ENCODE measurements at regions not wholly inside any gene's neighbourhood (a gene's known extent, or its start where the extent isn't known, plus 50 kb on each side); places are given as distances from the start of the nearest gene placed in this dataset.

GRCh38 chr20:58054082-58054779, 174.2 kb downstream of the ANKRD60 start:
- Histone ChIP-seq H3K27ac (ENCODE audit: low read depth, low read length) (no peak overlapping the region), H3K4me3 (ENCODE audit: low read depth, low read length) (no peak overlapping the region), H3K27me3 (ENCODE audit: control insufficient read depth, insufficient read depth, low read length) (no peaks in the 10 kb centered on the region), H3K9me3 (ENCODE audit: control insufficient read depth, insufficient read depth, low read length) (no peaks in the 10 kb centered on the region)
- TF ChIP-seq CTCF (IDR thresholded peaks at IDR 0.05; ENCODE audit: low read depth, low read length) = no peak
- ChIA-PET POLR2A (no interaction called here), CTCF (no interaction called here)
- no peak for DNase-seq (ENCODE audit: low read depth, low spot score)

DNA sequence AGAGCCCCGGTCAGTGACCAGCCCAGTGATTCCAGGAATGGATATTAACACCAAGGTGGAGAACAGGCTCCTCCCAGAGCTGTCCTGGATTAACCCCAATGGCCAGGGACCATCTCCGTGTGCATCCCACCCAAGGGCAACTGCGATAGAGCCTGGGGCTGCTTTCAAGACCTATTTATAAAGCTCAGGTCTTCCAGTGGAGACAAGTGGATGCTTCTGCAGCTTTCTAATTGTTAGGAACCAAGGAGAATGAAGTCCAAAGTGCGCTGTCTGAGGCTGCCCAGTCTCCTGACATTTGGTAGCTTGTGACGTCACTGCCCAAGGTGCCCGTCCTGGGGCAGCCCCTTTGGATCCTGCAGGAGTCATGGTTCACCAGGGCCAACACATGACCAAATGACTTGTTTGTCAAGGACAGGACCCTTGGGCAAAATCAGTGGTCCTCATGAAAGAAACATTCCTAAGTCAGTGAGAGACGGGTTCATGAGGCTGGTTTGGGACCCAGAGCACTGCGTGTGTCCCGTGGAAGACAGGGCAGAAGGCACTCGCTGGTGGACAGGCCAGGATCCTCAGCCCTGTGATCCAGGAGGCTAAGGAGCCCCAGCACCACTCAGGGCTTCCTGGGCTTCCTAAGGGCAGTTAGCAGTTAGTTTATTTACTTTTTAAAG, 174.9 kb downstream of the ANKRD60 start:
- no peaks in the 10 kb centered on the region for H3K9me3 ChIP-seq (ENCODE audit: control insufficient read depth, insufficient read depth, low read length)
- H3K27ac ChIP-seq (ENCODE audit: low read depth, low read length) = no peak overlapping the region
- no peaks in the 10 kb centered on the region for H3K27me3 ChIP-seq (ENCODE audit: control insufficient read depth, insufficient read depth, low read length)
- H3K4me3 ChIP-seq (ENCODE audit: low read depth, low read length) = no peak overlapping the region
- no peak for DNase-seq (ENCODE audit: low read depth, low spot score)
- no peak for TF ChIP-seq CTCF (IDR thresholded peaks at IDR 0.05; ENCODE audit: low read depth, low read length)
- CTCF ChIA-PET = no interaction called here
- POLR2A ChIA-PET = no interaction called here

GRCh38 chr20:58051367-58051766, 177.1 kb downstream of the ANKRD60 start:
- DNase-seq (ENCODE audit: low read depth, low spot score) = no peak
- H3K9me3 ChIP-seq (ENCODE audit: control insufficient read depth, insufficient read depth, low read length) = no peaks in the 10 kb centered on the region
- ChIA-PET CTCF (no interaction called here), POLR2A (no interaction called here)
- no peak overlapping the region for H3K27ac ChIP-seq (ENCODE audit: low read depth, low read length)
- no peak overlapping the region for H3K4me3 ChIP-seq (ENCODE audit: low read depth, low read length)
- no peak for TF ChIP-seq CTCF (IDR thresholded peaks at IDR 0.05; ENCODE audit: low read depth, low read length)
- no peaks in the 10 kb centered on the region for H3K27me3 ChIP-seq (ENCODE audit: control insufficient read depth, insufficient read depth, low read length)

DNA sequence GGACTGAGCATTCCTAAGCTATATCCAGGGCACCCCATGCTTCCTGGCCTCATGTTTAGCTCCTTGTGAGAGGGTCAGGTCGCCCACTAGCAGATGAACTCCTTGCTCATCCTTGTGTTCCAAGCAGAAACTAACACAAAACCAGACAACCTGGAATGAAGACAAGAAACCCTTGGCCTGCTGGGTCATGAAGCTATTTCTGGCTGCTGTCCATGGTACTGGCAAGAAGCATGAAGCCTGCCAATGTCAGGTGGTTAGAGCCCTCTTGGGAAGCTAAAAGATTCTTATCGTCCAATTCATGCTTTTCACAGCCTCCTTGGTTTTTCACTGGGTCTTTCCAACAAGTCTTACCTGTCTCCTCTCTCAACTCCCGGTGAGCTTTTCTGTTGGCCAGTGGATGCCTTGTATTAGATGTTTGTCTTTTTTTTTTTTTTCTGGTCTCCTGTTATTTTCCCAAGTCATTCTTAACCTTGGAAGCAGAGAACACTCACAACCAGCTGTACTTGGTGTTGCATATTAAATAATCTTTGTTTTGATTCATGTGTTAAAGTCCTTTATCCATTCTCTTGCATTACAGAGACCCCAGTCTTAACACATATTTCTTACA, 180.3 kb downstream of the ANKRD60 start:
- H3K27ac ChIP-seq (ENCODE audit: low read depth, low read length) = no peak overlapping the region
- DNase-seq (ENCODE audit: low read depth, low spot score) = no peak
- H3K27me3 ChIP-seq (ENCODE audit: control insufficient read depth, insufficient read depth, low read length) = no peaks in the 10 kb centered on the region
- ChIA-PET POLR2A (no interaction called here), CTCF (interaction anchor here (0.5 kb wide), 1 partner anchor 424 kb away, joined by 3 read pairs; no protein-coding TSS in a partner anchor)
- no peaks in the 10 kb centered on the region for H3K9me3 ChIP-seq (ENCODE audit: control insufficient read depth, insufficient read depth, low read length)
- no peak for TF ChIP-seq CTCF (IDR thresholded peaks at IDR 0.05; ENCODE audit: low read depth, low read length)
- H3K4me3 ChIP-seq (ENCODE audit: low read depth, low read length) = no peak overlapping the region

DNA sequence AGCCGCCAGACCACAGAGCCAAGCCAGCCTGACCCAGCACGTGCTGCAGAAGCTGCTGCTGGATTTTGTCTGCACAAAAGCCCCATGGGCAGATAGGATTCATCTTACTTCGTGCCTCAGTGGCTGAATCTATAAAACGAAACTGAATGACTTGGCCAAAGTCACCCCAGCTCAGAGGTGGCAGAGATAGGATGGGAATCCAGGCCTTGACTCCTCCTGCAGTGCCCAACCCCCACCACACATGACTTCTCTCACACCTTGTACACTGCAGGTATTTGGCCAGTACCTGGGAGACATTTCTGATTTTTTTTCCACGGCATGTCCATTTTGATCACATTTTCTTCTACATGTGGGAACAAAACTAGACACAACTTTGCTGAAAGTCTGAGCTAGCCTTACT, 182.1 kb downstream of the ANKRD60 start:
- no peak overlapping the region for H3K27ac ChIP-seq (ENCODE audit: low read depth, low read length)
- no peak for DNase-seq (ENCODE audit: low read depth, low spot score)
- POLR2A ChIA-PET = no interaction called here
- no peaks in the 10 kb centered on the region for H3K27me3 ChIP-seq (ENCODE audit: control insufficient read depth, insufficient read depth, low read length)
- no peak for TF ChIP-seq CTCF (IDR thresholded peaks at IDR 0.05; ENCODE audit: low read depth, low read length)
- H3K4me3 ChIP-seq (ENCODE audit: low read depth, low read length) = no peak overlapping the region
- H3K9me3 ChIP-seq (ENCODE audit: control insufficient read depth, insufficient read depth, low read length) = no peaks in the 10 kb centered on the region
- CTCF ChIA-PET = no interaction called here

All from AG04450 (cell line).